Liver (tissue), 8 donors: ENCODE measurements at regions not wholly inside any gene's neighbourhood (a gene's known extent, or its start where the extent isn't known, plus 50 kb on each side); places are given as distances from the start of the nearest gene placed in this dataset.

Experiments used
- DNase-seq: peaks from one replicate; pipeline ENCODE4 v3.0.0-alpha.2; 2017; ENCODE audit warnings: low spot score
- H3K27ac ChIP-seq, 2 donors: one replicate each; pipeline ENCODE4 v1.7.0; 2013; ENCODE audit warnings: inconsistent platforms in 2 of 2, low read length in 2 of 2, control low read depth in 1 of 2, low read depth in 1 of 2, mild to moderate bottlenecking in 1 of 2
- H3K27me3 ChIP-seq, 4 donors: one replicate each; pipeline versions ENCODE4 v1.6.1 to v1.7.0; 2013; ENCODE audit warnings: low read length in 3 of 4, inconsistent platforms in 1 of 4, mild to moderate bottlenecking in 1 of 4, moderate library complexity in 1 of 4; ENCODE audit not compliant: control insufficient read depth in 4 of 4, insufficient read depth in 4 of 4
- H3K36me3 ChIP-seq, 4 donors: one replicate each; pipeline versions ENCODE4 v1.6.1 to v1.7.0; 2013; ENCODE audit warnings: low read length in 3 of 4, mild to moderate bottlenecking in 3 of 4, low read depth in 1 of 4, moderate library complexity in 1 of 4; ENCODE audit not compliant: control insufficient read depth in 4 of 4, insufficient read depth in 3 of 4
- H3K4me1 ChIP-seq, 4 donors: one replicate each; pipeline versions ENCODE4 v1.6.1 to v1.7.0; 2013; ENCODE audit warnings: low read length in 3 of 4, mild to moderate bottlenecking in 3 of 4, moderate library complexity in 1 of 4; ENCODE audit not compliant: control insufficient read depth in 4 of 4, insufficient read depth in 4 of 4
- H3K4me3 ChIP-seq, 3 donors: one replicate each; pipeline versions ENCODE4 v1.6.1 to v1.7.0; 2013; ENCODE audit warnings: low read length in 3 of 3, control low read depth in 1 of 3, low read depth in 1 of 3, mild to moderate bottlenecking in 1 of 3
- H3K9ac ChIP-seq, 2 donors: one replicate each; pipeline ENCODE4 v1.7.0; 2013; ENCODE audit warnings: low read length in 2 of 2, mild to moderate bottlenecking in 2 of 2, moderate library complexity in 2 of 2, control low read depth in 1 of 2, low read depth in 1 of 2
- H3K9me3 ChIP-seq, 4 donors: one replicate each; pipeline versions ENCODE4 v1.6.1 to v1.7.0; 2013; ENCODE audit warnings: low read length in 3 of 4; ENCODE audit not compliant: control insufficient read depth in 4 of 4
- CTCF ChIP-seq: fragments of 150-350 bp; IDR thresholded peaks from 2 replicates; pipeline ENCODE4 v1.5.1; 2017; ENCODE audit warnings: improper control_type of control experiment, low read depth, low read length; ENCODE audit not compliant: missing input control
- EGR1 ChIP-seq, 2 donors: IDR thresholded peaks; 2 replicates each; pipeline ENCODE4 v1.6.1; 2016 to 2018; ENCODE audit warnings: antibody characterized with exemption in 2 of 2, low read depth in 2 of 2
- FOXA2 ChIP-seq: IDR thresholded peaks from 2 replicates; pipeline ENCODE4 v1.6.1; 2016; ENCODE audit warnings: antibody characterized with exemption
- HNF4A ChIP-seq, 2 donors: conservative IDR thresholded peaks; 2 replicates each; pipeline ENCODE4 v1.6.1; 2016; ENCODE audit warnings: antibody characterized with exemption in 2 of 2, mild to moderate bottlenecking in 2 of 2
- HNF4G ChIP-seq: IDR thresholded peaks from 2 replicates; pipeline ENCODE4 v1.6.1; 2016; ENCODE audit warnings: antibody characterized with exemption
- JUND ChIP-seq, 2 donors: IDR thresholded peaks; 2 replicates each; pipeline ENCODE4 v1.6.1; 2016; ENCODE audit warnings: antibody characterized with exemption in 2 of 2
- MAX ChIP-seq: IDR thresholded peaks from 2 replicates; pipeline ENCODE4 v1.6.1; 2016; ENCODE audit warnings: antibody characterized with exemption
- NR2F2 ChIP-seq: IDR thresholded peaks from 2 replicates; pipeline ENCODE4 v1.6.1; 2016; ENCODE audit warnings: antibody characterized with exemption
- REST ChIP-seq: IDR thresholded peaks from 2 replicates; pipeline ENCODE4 v1.6.1; 2016; ENCODE audit warnings: antibody characterized with exemption, mild to moderate bottlenecking
- RXRA ChIP-seq, 2 donors: IDR thresholded peaks; 2 replicates each; pipeline ENCODE4 v1.6.1; 2017 to 2018; ENCODE audit warnings: antibody characterized with exemption in 2 of 2, mild to moderate bottlenecking in 1 of 2
- SP1 ChIP-seq: IDR thresholded peaks from 2 replicates; pipeline ENCODE4 v1.6.1; 2018; ENCODE audit warnings: antibody characterized with exemption, mild to moderate bottlenecking
- TAF1 ChIP-seq: conservative IDR thresholded peaks from 2 replicates; pipeline ENCODE4 v1.6.1; 2016; ENCODE audit warnings: antibody characterized with exemption, mild to moderate bottlenecking
- WGBS: extraction: QIAGEN DNeasy Blood & Tissue Kit; methylation state at CpG from one replicate; pipeline ENCODE4 v1.1.7; 2013; 5-methylcytosine and 5-hydroxymethylcytosine counted together
- donor health status: healthy.
- donor health status: healthy.
- donor health status: healthy.
- donor health status: healthy.
- donor health status: healthy.

- no peak overlapping the region for H3K9ac ChIP-seq
- no peak overlapping the region for H3K4me3 ChIP-seq
- TF ChIP-seq SP1, result no peak
- no peak for DNase-seq
- H3K9me3 ChIP-seq, result no peaks in the 10 kb centered on the region
- H3K4me1 ChIP-seq, result peaks cover 3 to 7% (median 6%) of the 10 kb centered on the region in 4 donors
- no peak overlapping the region for H3K27ac ChIP-seq
- WGBS, result 96% methylated on average over 5 of the region's 5 CpGs
- no peaks in the 10 kb centered on the region for H3K27me3 ChIP-seq
- no peaks in the 10 kb centered on the region for H3K36me3 ChIP-seq
These were observed 90.6 kb downstream of the MDH1 start for GRCh38 chr2:63679252-63679855.

DNA sequence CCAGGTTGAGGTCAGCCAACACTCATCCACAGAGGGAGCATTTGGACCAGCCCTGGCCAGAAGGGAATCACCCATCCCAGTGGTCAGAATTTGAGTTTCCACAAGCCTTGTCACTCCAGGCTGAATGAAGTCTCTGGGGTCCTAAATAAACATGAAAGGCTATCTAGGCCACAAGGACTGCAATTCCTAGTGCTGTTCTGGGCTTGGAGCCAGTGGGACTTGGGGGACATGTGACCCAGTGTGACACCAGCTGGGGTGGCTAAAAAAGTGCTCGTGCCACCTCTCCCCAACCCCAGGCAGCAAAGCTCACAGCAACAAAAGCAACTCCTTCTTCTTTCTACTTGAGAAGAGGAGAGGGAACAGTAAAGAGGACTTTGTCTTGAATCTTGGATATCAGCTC lies 91.7 kb downstream of the MDH1 start:
- Histone ChIP-seq H3K27ac (no peak overlapping the region), H3K27me3 (no peaks in the 10 kb centered on the region), H3K9me3 (no peaks in the 10 kb centered on the region), H3K4me1 (no peaks in the 10 kb centered on the region), H3K9ac (no peak overlapping the region), H3K4me3 (no peak overlapping the region), H3K36me3 (no peaks in the 10 kb centered on the region)
- 85% methylated on average over 1 of the region's 1 CpG for WGBS
- DNase-seq, result no peak
- TF ChIP-seq EGR1 (IDR thresholded peaks at IDR 0.05; ENCODE audit: low read depth in 2 of 2) (no peak), FOXA2 (no peak), JUND (IDR thresholded peaks at IDR 0.05) (no peak), CTCF (no peak)

- Histone ChIP-seq H3K27me3 (no peaks in the 10 kb centered on the region), H3K4me3 (no peak overlapping the region), H3K36me3 (no peaks in the 10 kb centered on the region), H3K9ac (no peak overlapping the region), H3K27ac (no peak overlapping the region), H3K4me1 (no peaks in the 10 kb centered on the region), H3K9me3 (no peaks in the 10 kb centered on the region)
- TF ChIP-seq TAF1, result no peak
- no peak for TF ChIP-seq JUND (IDR thresholded peaks at IDR 0.05)
- TF ChIP-seq MAX, result no peak
- TF ChIP-seq HNF4A (conservative IDR thresholded peaks at IDR 0.05), result no peak
- no peak for TF ChIP-seq FOXA2
- TF ChIP-seq REST, result no peak
- TF ChIP-seq NR2F2, result no peak
- no peak for TF ChIP-seq HNF4G
- no peak for TF ChIP-seq RXRA (IDR thresholded peaks at IDR 0.05)
- no peak for DNase-seq
- 95% methylated on average over 1 of the region's 1 CpG for WGBS
These were observed 93.1 kb downstream of the MDH1 start for GRCh38 chr2:63681896-63682295.
